Natural killer cell (primary cell): ENCODE measurements at regions not wholly inside any gene's neighbourhood (a gene's known extent, or its start where the extent isn't known, plus 50 kb on each side); places are given as distances from the start of the nearest gene placed in this dataset.

ENCODE experiments used
- ATAC-seq, 3 donors: fragments of 150-1000 bp in 2 of 3; fragments of 200-7000 bp in 1 of 3; cut with Tn5 transposase; 1 replicate in 1 of 3; 2 replicates in 2 of 3; pipeline ENCODE4 v1.10.0; 2021; ENCODE audit warnings: mild to moderate bottlenecking in 2 of 3, moderate library complexity in 2 of 3
- DNase-seq, 2 donors: peaks; one replicate each; pipeline versions ENCODE4 v3.0.0 to v3.0.0-alpha.2; 2013 to 2021; ENCODE audit warnings: mixed read lengths in 1 of 2
- H3K27ac ChIP-seq: one replicate; pipeline ENCODE4 v1.5.1; 2013; ENCODE audit warnings: mild to moderate bottlenecking, low read length
- H3K27me3 ChIP-seq: one replicate; pipeline ENCODE4 v1.6.1; 2013; ENCODE audit warnings: low read length; ENCODE audit not compliant: control insufficient read depth, insufficient read depth
- H3K36me3 ChIP-seq: one replicate; pipeline ENCODE4 v1.6.1; 2013; ENCODE audit warnings: low read length; ENCODE audit not compliant: control insufficient read depth, insufficient read depth
- H3K4me1 ChIP-seq: one replicate; pipeline ENCODE4 v1.6.1; 2013; ENCODE audit warnings: low read length; ENCODE audit not compliant: control insufficient read depth, insufficient read depth
- H3K4me3 ChIP-seq: one replicate; pipeline ENCODE4 v1.5.1; 2013; ENCODE audit warnings: low read length
- H3K9me3 ChIP-seq: one replicate; pipeline ENCODE4 v1.6.1; 2013; ENCODE audit warnings: low read length; ENCODE audit not compliant: control insufficient read depth, insufficient read depth
- H3K27ac Mint-ChIP-seq, 2 donors: one replicate each; pipeline ENCODE4 v1.8.0; 2022; ENCODE audit warnings: mild to moderate bottlenecking in 2 of 2, mixed read lengths in 2 of 2, moderate library complexity in 1 of 2
- H3K27me3 Mint-ChIP-seq, 2 donors: one replicate each; pipeline ENCODE4 v1.8.0; 2022; ENCODE audit warnings: low read depth in 2 of 2, mixed read lengths in 2 of 2
- H3K36me3 Mint-ChIP-seq: one replicate; pipeline ENCODE4 v1.8.0; 2022; ENCODE audit warnings: mixed read lengths
- H3K4me1 Mint-ChIP-seq, 2 donors: one replicate each; pipeline ENCODE4 v1.8.0; 2022; ENCODE audit warnings: mixed read lengths in 2 of 2
- H3K4me3 Mint-ChIP-seq: one replicate; pipeline ENCODE4 v1.8.0; 2022; ENCODE audit warnings: mild to moderate bottlenecking, moderate library complexity, mixed read lengths
- H3K9me3 Mint-ChIP-seq, 2 donors: one replicate each; pipeline ENCODE4 v1.8.0; 2022; ENCODE audit warnings: mixed read lengths in 2 of 2
- CTCF ChIP-seq: fragments of 200-600 bp; IDR thresholded peaks from one replicate; pipeline ENCODE4 v1.8.0; 2022; ENCODE audit warnings: antibody characterized with exemption
- WGBS: methylation state at CpG from one replicate; pipeline ENCODE4 v1.1.7; 2013; ENCODE audit warnings: missing lambda C conversion rate; ENCODE audit not compliant: insufficient coverage; 5-methylcytosine and 5-hydroxymethylcytosine counted together
- intact Hi-C: fragments of 100-400 bp; cut with micrococcal nuclease; formaldehyde crosslinking; loops from one replicate; pipeline ENCODE4 v1.14.2; 2022

- WGBS, result 74% methylated on average over 2 of the region's 2 CpGs
Measured at GRCh38 chr3:157589211-157589610, 86.0 kb upstream of the VEPH1 start.

DNA sequence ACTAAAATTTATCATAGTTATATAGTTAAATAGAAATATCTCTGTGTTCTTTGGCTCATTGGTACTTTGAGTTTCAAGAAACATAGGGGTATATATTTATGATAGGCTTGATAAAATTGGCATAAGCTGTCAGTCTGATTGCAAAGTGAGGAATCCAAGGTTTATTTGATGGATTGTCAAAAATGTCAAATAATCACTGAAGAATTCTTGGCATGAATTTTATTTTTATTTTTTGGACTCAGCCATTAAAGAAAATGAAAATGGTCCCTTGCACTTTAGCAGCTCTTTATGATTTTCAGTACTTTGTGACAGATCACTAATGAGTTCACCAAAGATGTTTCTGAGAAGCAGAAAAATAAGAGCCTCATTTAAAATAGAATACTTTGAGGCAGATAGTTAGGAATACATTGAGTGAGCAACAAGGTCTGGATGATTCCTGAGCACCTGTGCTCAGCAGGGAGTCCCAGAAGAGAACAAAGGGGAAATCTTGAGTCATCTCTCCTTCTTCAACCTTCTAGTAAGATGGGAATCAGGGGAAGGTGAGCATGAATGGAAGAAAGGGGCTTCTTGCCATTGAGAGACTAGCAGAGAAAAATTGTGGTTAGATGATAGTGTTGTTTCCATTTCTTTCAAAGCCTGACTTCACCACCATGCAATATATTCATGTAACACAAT is 85.3 kb upstream of the VEPH1 start:
- Mint-ChIP-seq H3K4me1 (no peaks in the 10 kb centered on the region), H3K27ac (no peak overlapping the region), H3K4me3 (no peak overlapping the region), H3K36me3 (no peaks in the 10 kb centered on the region), H3K9me3 (no peaks in the 10 kb centered on the region), H3K27me3 (peaks cover 0 to 2% of the 10 kb centered on the region in 2 donors)
- Histone ChIP-seq H3K4me3 (no peak overlapping the region), H3K27me3 (no peaks in the 10 kb centered on the region), H3K27ac (no peak overlapping the region), H3K4me1 (no peaks in the 10 kb centered on the region), H3K36me3 (no peaks in the 10 kb centered on the region), H3K9me3 (no peaks in the 10 kb centered on the region)
- intact Hi-C loops, result no loop called here
- DNase-seq, result no peak
- no peak for ATAC-seq
- TF ChIP-seq CTCF, result no peak

More at GRCh38 chr3:157589211-157589610, 86.0 kb upstream of the VEPH1 start:
- Mint-ChIP-seq H3K4me1 (no peaks in the 10 kb centered on the region), H3K9me3 (no peaks in the 10 kb centered on the region), H3K36me3 (no peaks in the 10 kb centered on the region), H3K27me3 (peaks cover 0 to 2% of the 10 kb centered on the region in 2 donors), H3K27ac (no peak overlapping the region), H3K4me3 (no peak overlapping the region)
- Histone ChIP-seq H3K4me3 (no peak overlapping the region), H3K4me1 (no peaks in the 10 kb centered on the region), H3K9me3 (no peaks in the 10 kb centered on the region), H3K27me3 (no peaks in the 10 kb centered on the region), H3K27ac (no peak overlapping the region), H3K36me3 (no peaks in the 10 kb centered on the region)
- ATAC-seq, result no peak
- intact Hi-C loops, result no loop called here
- no peak for TF ChIP-seq CTCF
- no peak for DNase-seq

- TF ChIP-seq CTCF, result no peak
- Mint-ChIP-seq H3K27me3 (peaks cover 0 to 2% of the 10 kb centered on the region in 2 donors), H3K27ac (no peak overlapping the region), H3K4me3 (no peak overlapping the region), H3K4me1 (no peaks in the 10 kb centered on the region), H3K9me3 (no peaks in the 10 kb centered on the region), H3K36me3 (no peaks in the 10 kb centered on the region)
- WGBS, result 73% methylated on average over 4 of the region's 5 CpGs
- Histone ChIP-seq H3K9me3 (no peaks in the 10 kb centered on the region), H3K27me3 (no peaks in the 10 kb centered on the region), H3K4me3 (no peak overlapping the region), H3K27ac (no peak overlapping the region), H3K4me1 (no peaks in the 10 kb centered on the region), H3K36me3 (no peaks in the 10 kb centered on the region)
- DNase-seq (no peak), ATAC-seq (no peak)
- intact Hi-C loops, result no loop called here
Measured at GRCh38 chr3:157586293-157586692, 83.1 kb upstream of the VEPH1 start.

DNA sequence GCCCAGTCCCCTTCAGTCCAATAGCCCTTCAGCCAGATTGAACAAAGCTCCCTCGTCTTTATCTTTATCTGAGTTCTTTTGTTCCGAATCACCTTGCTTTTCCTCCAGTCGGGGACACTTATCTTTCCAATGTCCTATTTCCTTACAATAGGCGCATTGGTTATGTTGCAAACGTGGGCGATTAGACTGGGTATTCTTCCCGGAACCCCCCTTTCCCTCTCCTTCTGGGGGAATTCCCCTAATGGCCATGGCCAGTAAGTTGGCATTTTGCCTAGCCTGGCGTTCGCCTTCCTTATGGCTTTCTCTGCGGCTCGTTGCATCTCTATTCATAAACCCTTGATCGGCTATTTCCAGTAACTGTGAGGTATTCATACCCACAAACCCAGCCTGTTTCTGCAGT is 82.2 kb upstream of the VEPH1 start:
- Mint-ChIP-seq H3K4me3 (no peak overlapping the region), H3K4me1 (no peaks in the 10 kb centered on the region), H3K27me3 (no peaks in the 10 kb centered on the region), H3K9me3 (no peaks in the 10 kb centered on the region), H3K36me3 (no peaks in the 10 kb centered on the region), H3K27ac (no peak overlapping the region)
- H3K4me1 ChIP-seq, result no peaks in the 10 kb centered on the region
- 90% methylated on average over 12 of the region's 12 CpGs for WGBS
- no peak overlapping the region for H3K27ac ChIP-seq
- H3K9me3 ChIP-seq, result no peaks in the 10 kb centered on the region
- H3K27me3 ChIP-seq, result no peaks in the 10 kb centered on the region
- ATAC-seq, result no peak
- no peaks in the 10 kb centered on the region for H3K36me3 ChIP-seq
- no peak for TF ChIP-seq CTCF
- intact Hi-C loops, result no loop called here
- no peak for DNase-seq
- H3K4me3 ChIP-seq, result no peak overlapping the region
